Glutamatergic neuron (in vitro differentiated cells): ENCODE measurements at regions not wholly inside any gene's neighbourhood (a gene's known extent, or its start where the extent isn't known, plus 50 kb on each side); places are given as distances from the start of the nearest gene placed in this dataset.

Experiments
- DNase-seq: peaks from one replicate; pipeline ENCODE4 v3.0.0; 2022
- H3K27ac Mint-ChIP-seq: one replicate; pipeline ENCODE4 v1.8.0; 2020; ENCODE audit warnings: mild to moderate bottlenecking, mixed read lengths, inconsistent platforms; ENCODE audit not compliant: unreplicated experiment
- H3K27me3 Mint-ChIP-seq: one replicate; pipeline ENCODE4 v1.8.0; 2020; ENCODE audit warnings: mild to moderate bottlenecking, moderate library complexity, mixed read lengths, inconsistent platforms; ENCODE audit not compliant: unreplicated experiment
- H3K36me3 Mint-ChIP-seq: one replicate; pipeline ENCODE4 v1.8.0; 2020; ENCODE audit warnings: mild to moderate bottlenecking, mixed read lengths, inconsistent platforms; ENCODE audit not compliant: unreplicated experiment
- H3K4me1 Mint-ChIP-seq: one replicate; pipeline ENCODE4 v1.8.0; 2020; ENCODE audit warnings: mild to moderate bottlenecking, low read depth, mixed read lengths, inconsistent platforms; ENCODE audit not compliant: unreplicated experiment
- H3K4me3 Mint-ChIP-seq: one replicate; pipeline ENCODE4 v1.8.0; 2020; ENCODE audit warnings: mild to moderate bottlenecking, mixed read lengths, inconsistent platforms; ENCODE audit not compliant: unreplicated experiment
- H3K9me3 Mint-ChIP-seq: one replicate; pipeline ENCODE4 v1.8.0; 2020; ENCODE audit warnings: mild to moderate bottlenecking, moderate library complexity, mixed read lengths, inconsistent platforms; ENCODE audit not compliant: unreplicated experiment
- TF ChIP-seq, protein P1 (sequence below): fragments of 200-600 bp; sonication (generic); IDR thresholded peaks from one replicate; pipeline ENCODE4 v1.5.0; 2021; ENCODE audit not compliant: partially characterized antibody, unreplicated experiment

DNA sequence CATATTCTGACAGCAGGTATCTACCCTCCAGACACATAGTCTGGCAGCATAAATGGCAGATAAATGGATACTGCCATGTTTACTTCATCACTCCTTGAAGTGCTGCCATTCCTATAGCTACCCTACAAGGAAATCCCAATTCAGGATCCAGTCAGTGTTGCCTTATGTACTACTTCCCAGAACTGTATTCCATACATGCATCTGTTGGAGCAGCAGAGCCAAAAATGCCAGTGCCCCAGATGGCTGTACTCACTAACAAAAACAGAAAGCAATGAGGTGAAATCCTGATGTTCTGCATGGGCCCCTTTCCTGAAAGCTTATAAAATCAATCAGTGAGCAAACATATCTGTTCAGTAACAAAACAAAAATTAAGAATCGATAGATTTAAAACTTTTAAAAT, 490.0 kb upstream of the COX7C start:
- Mint-ChIP-seq H3K27me3 (peaks cover 2% of the 10 kb centered on the region), H3K27ac (no peak overlapping the region), H3K9me3 (no peaks in the 10 kb centered on the region), H3K4me1 (peaks cover 6% of the 10 kb centered on the region), H3K36me3 (no peaks in the 10 kb centered on the region), H3K4me3 (no peak overlapping the region)
- TF ChIP-seq, protein P1, sequence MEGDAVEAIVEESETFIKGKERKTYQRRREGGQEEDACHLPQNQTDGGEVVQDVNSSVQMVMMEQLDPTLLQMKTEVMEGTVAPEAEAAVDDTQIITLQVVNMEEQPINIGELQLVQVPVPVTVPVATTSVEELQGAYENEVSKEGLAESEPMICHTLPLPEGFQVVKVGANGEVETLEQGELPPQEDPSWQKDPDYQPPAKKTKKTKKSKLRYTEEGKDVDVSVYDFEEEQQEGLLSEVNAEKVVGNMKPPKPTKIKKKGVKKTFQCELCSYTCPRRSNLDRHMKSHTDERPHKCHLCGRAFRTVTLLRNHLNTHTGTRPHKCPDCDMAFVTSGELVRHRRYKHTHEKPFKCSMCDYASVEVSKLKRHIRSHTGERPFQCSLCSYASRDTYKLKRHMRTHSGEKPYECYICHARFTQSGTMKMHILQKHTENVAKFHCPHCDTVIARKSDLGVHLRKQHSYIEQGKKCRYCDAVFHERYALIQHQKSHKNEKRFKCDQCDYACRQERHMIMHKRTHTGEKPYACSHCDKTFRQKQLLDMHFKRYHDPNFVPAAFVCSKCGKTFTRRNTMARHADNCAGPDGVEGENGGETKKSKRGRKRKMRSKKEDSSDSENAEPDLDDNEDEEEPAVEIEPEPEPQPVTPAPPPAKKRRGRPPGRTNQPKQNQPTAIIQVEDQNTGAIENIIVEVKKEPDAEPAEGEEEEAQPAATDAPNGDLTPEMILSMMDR: no peak
- DNase-seq: no peak

DNA sequence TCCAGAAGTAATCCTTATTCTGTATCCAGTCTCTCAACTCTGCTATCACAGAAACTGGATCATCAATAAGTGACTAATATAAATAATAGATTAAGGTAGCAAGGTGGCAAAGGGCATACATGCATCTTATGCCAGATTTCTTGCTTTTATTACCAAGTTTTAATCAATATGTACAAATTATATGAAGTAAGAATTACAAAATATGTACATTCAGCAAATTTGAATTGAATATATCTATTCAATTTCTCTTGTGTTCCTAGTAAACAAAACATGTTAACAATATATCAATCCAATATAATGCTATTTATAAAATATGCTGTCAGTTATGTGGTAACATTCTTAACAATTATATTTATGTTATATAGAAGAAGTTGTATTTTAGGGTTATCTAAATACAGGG, 488.7 kb upstream of the COX7C start:
- no peak overlapping the region for H3K27ac Mint-ChIP-seq
- no peak overlapping the region for H3K4me3 Mint-ChIP-seq
- peaks cover 6% of the 10 kb centered on the region for H3K4me1 Mint-ChIP-seq

DNA sequence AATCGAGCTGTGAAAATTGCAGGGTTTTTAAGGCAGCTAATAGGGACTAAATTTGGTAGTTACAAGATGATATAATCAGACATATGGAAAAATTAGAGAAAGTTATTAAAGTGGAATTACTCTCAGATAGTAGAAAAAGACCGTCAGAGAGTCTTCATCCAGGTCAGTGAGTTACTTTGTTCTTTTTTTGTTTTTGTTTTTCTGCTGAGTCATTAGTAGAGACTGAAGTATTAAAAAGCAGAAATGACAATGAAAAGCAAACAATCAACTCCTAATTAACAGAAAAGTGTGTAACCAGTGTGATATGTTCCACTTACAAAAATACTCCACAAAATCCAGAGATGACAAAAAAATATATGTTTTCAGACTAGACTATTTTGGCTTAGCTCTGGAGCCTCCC, 480.4 kb upstream of the COX7C start:
- TF ChIP-seq, protein P1: no peak
- DNase-seq: no peak
- no peaks in the 10 kb centered on the region for H3K36me3 Mint-ChIP-seq
- no peak overlapping the region for H3K4me3 Mint-ChIP-seq
- no peaks in the 10 kb centered on the region for H3K9me3 Mint-ChIP-seq
- peaks cover 3% of the 10 kb centered on the region for H3K4me1 Mint-ChIP-seq
- H3K27me3 Mint-ChIP-seq: no peaks in the 10 kb centered on the region
- H3K27ac Mint-ChIP-seq: no peak overlapping the region

More for the DNA sequence above, 488.7 kb upstream of the COX7C start:
- TF ChIP-seq, protein P1: no peak
- DNase-seq: no peak
- H3K9me3 Mint-ChIP-seq: no peaks in the 10 kb centered on the region
- H3K27me3 Mint-ChIP-seq: peaks cover 2% of the 10 kb centered on the region
- no peaks in the 10 kb centered on the region for H3K36me3 Mint-ChIP-seq

DNA sequence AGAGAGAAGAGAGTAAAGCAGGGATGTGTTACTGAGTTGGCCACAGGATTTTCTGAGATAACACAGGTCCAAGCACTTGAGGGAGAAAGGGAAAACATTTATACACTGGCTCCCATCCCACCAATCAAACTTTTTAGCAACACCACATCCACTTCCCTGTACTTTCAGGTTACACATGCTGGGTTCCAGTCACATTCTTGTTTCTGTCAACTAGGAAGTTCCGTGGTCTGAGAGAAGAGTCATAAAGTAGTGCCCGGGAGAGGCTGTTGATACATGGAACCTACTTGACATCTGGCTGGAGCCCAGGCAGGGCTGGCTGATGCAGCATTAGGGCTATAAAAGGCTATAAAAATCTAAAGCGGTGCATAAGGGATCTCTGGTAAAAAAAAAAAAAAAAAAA, 473.9 kb upstream of the COX7C start:
- H3K9me3 Mint-ChIP-seq: peaks cover 2% of the 10 kb centered on the region
- H3K4me3 Mint-ChIP-seq: no peak overlapping the region
- no peak overlapping the region for H3K27ac Mint-ChIP-seq
- TF ChIP-seq, protein P1: no peak
- H3K27me3 Mint-ChIP-seq: no peaks in the 10 kb centered on the region
- no peaks in the 10 kb centered on the region for H3K36me3 Mint-ChIP-seq
- DNase-seq: no peak
- peaks cover 3% of the 10 kb centered on the region for H3K4me1 Mint-ChIP-seq

DNA sequence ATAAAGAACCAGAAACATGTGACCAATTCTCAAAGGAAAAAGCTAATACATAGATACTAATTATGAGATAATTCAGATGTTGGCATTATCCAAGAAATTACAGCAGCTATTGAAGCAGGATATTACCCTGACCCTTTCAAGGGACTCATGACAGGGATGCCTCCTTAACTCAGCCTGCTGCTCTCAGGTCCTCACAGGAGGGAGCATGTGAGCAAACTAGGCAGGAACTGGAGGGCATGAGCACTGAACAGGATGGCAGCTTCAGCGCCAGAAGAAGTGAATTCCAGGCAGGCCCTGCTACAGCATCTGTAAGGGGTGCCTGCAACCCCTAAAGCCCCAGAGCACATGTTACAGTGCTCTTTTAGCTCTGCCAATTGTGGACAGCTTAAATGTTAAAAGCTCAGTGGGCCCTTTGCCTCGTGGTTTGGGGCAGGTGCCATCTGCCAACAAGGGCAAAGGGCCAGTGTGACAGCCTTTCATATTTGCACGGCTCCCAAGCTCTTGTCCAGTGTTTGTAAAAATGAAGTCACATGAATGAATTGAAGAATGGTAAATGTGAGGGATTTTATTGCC, 464.7 kb upstream of the COX7C start:
- H3K27me3 Mint-ChIP-seq: peaks cover 3% of the 10 kb centered on the region
- TF ChIP-seq, protein P1: no peak
- H3K9me3 Mint-ChIP-seq: no peaks in the 10 kb centered on the region
- H3K36me3 Mint-ChIP-seq: no peaks in the 10 kb centered on the region
- H3K4me1 Mint-ChIP-seq: no peaks in the 10 kb centered on the region
- H3K4me3 Mint-ChIP-seq: no peak overlapping the region
- H3K27ac Mint-ChIP-seq: no peak overlapping the region
- no peak for DNase-seq
